Activated T-cell treated with anti-CD3 and anti-CD28 coated beads, Interleukin-2, amount 50 U/mL, for 4 hours (primary cell): ENCODE measurements at regions not wholly inside any gene's neighbourhood (a gene's known extent, or its start where the extent isn't known, plus 50 kb on each side); places are given as distances from the start of the nearest gene placed in this dataset.
"Not testable (repeated sequence)": the region's sequence is repeated elsewhere in the genome, so short reads cannot be mapped to it uniquely, and the experiment has no call there.

Experiments
- ATAC-seq, 2 donors: fragments of 200-7000 bp; cut with Tn5 transposase; one replicate each; pipeline ENCODE4 v1.10.0; 2021
- DNase-seq: peaks from one replicate; pipeline ENCODE4 v3.0.0-alpha.2; 2020
- H3K27me3 Mint-ChIP-seq: one replicate; pipeline ENCODE4 v1.8.0; 2021; ENCODE audit warnings: low read depth, mixed read lengths
- H3K36me3 Mint-ChIP-seq: one replicate; pipeline ENCODE4 v1.8.0; 2022; ENCODE audit warnings: mixed read lengths; ENCODE audit not compliant: insufficient read depth
- H3K4me1 Mint-ChIP-seq: one replicate; pipeline ENCODE4 v1.8.0; 2021; ENCODE audit warnings: low read depth, mixed read lengths
- H3K4me3 Mint-ChIP-seq: one replicate; pipeline ENCODE4 v1.8.0; 2021; ENCODE audit warnings: mild to moderate bottlenecking, moderate library complexity, mixed read lengths
- H3K9me3 Mint-ChIP-seq: one replicate; pipeline ENCODE4 v1.8.0; 2021; ENCODE audit warnings: mixed read lengths

- Mint-ChIP-seq H3K27me3 (no peaks in the 10 kb centered on the region), H3K4me3 (no peak overlapping the region), H3K9me3 (no peaks in the 10 kb centered on the region), H3K4me1 (peaks cover 10% of the 10 kb centered on the region), H3K36me3 (no peaks in the 10 kb centered on the region)
- peak; percentile 57 to 73 for ATAC-seq
- no peak for DNase-seq
Observed at GRCh38 chr3:109702252-109702651, 364.9 kb upstream of the DPPA4 start.

GRCh38 chr3:109702976-109703375 lies 365.6 kb upstream of the DPPA4 start:
- H3K4me1 Mint-ChIP-seq, result peaks cover 10% of the 10 kb centered on the region
- ATAC-seq (no peak), DNase-seq (no peak)
- no peaks in the 10 kb centered on the region for H3K36me3 Mint-ChIP-seq
- H3K4me3 Mint-ChIP-seq, result no peak overlapping the region
- H3K9me3 Mint-ChIP-seq, result no peaks in the 10 kb centered on the region
- H3K27me3 Mint-ChIP-seq, result no peaks in the 10 kb centered on the region

- not testable (repeated sequence) for H3K4me1 Mint-ChIP-seq
Observed at GRCh38 chr3:109705133-109705532, 367.8 kb upstream of the DPPA4 start.

GRCh38 chr3:109707617-109708016 lies 370.3 kb upstream of the DPPA4 start:
- H3K27me3 Mint-ChIP-seq, result no peaks in the 10 kb centered on the region
- DNase-seq, result no peak
- no peaks in the 10 kb centered on the region for H3K36me3 Mint-ChIP-seq
- H3K4me1 Mint-ChIP-seq, result no peaks in the 10 kb centered on the region
- ATAC-seq, result no peak
- H3K4me3 Mint-ChIP-seq, result no peak overlapping the region
- peaks cover 5% of the 10 kb centered on the region for H3K9me3 Mint-ChIP-seq

More at GRCh38 chr3:109705133-109705532, 367.8 kb upstream of the DPPA4 start:
- ATAC-seq, H3K27me3 Mint-ChIP-seq, H3K4me3 Mint-ChIP-seq, H3K36me3 Mint-ChIP-seq, H3K9me3 Mint-ChIP-seq, DNase-seq: not testable (repeated sequence)

DNA sequence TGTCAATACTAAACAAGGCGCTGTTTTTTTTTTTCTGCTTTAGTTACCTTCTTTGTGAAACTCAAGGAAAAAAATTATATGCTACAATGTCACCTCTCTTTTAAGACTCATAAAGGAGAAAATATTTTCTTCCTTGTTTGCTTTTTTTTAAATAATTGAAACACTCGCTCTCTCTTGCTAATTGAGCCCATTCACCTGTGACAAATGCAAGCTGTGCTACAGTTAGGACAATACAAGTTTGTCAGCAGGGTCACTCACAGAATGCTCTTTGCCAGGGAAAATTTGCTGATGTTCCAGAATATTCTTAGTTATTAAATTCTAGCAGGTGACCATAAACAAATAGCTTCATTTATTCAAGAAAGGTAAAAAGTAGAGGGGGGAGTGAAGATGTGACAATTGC lies 375.9 kb upstream of the DPPA4 start:
- Mint-ChIP-seq H3K27me3 (peaks cover 8% of the 10 kb centered on the region), H3K9me3 (peaks cover 5% of the 10 kb centered on the region), H3K4me1 (no peaks in the 10 kb centered on the region), H3K4me3 (no peak overlapping the region), H3K36me3 (peaks cover 3% of the 10 kb centered on the region)
- no peak for ATAC-seq
- DNase-seq, result no peak

DNA sequence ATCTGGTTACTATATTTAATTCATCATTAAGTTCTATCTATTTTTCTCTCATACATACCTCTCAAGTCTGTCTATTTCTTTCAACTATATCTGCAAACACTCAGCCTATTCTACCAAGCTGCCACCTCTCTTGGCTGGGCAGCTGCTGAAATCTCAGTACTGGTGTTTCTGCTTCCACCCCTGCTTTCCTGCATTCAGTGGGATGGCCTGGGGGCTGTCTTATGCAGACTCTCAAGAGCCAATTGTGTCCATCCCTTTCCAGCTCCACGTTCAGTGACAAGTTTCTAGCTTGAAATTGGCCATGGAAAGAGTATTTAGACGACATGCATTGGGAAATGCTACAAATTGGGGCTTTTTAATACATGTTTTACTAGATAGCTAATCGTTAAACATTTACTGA lies 378.4 kb upstream of the DPPA4 start:
- H3K27me3 Mint-ChIP-seq, result peaks cover 9% of the 10 kb centered on the region
- no peaks in the 10 kb centered on the region for H3K4me1 Mint-ChIP-seq
- peaks cover 5% of the 10 kb centered on the region for H3K36me3 Mint-ChIP-seq
- no peaks in the 10 kb centered on the region for H3K9me3 Mint-ChIP-seq
- ATAC-seq, result no peak
- no peak overlapping the region for H3K4me3 Mint-ChIP-seq
- no peak for DNase-seq

- H3K9me3 Mint-ChIP-seq, result no peaks in the 10 kb centered on the region
- peaks cover 9% of the 10 kb centered on the region for H3K27me3 Mint-ChIP-seq
- peaks cover 5% of the 10 kb centered on the region for H3K36me3 Mint-ChIP-seq
- ATAC-seq (no peak), DNase-seq (no peak)
- no peak overlapping the region for H3K4me3 Mint-ChIP-seq
- no peaks in the 10 kb centered on the region for H3K4me1 Mint-ChIP-seq
Observed at GRCh38 chr3:109718850-109719249, 381.5 kb upstream of the DPPA4 start.

GRCh38 chr3:109728861-109729494 lies 391.6 kb upstream of the DPPA4 start:
- peaks cover 4% of the 10 kb centered on the region for H3K4me1 Mint-ChIP-seq
- H3K9me3 Mint-ChIP-seq, result no peaks in the 10 kb centered on the region
- H3K27me3 Mint-ChIP-seq, result no peaks in the 10 kb centered on the region
- ATAC-seq, result no peak
- H3K4me3 Mint-ChIP-seq, result no peak overlapping the region
- no peak for DNase-seq
- H3K36me3 Mint-ChIP-seq, result no peaks in the 10 kb centered on the region

DNA sequence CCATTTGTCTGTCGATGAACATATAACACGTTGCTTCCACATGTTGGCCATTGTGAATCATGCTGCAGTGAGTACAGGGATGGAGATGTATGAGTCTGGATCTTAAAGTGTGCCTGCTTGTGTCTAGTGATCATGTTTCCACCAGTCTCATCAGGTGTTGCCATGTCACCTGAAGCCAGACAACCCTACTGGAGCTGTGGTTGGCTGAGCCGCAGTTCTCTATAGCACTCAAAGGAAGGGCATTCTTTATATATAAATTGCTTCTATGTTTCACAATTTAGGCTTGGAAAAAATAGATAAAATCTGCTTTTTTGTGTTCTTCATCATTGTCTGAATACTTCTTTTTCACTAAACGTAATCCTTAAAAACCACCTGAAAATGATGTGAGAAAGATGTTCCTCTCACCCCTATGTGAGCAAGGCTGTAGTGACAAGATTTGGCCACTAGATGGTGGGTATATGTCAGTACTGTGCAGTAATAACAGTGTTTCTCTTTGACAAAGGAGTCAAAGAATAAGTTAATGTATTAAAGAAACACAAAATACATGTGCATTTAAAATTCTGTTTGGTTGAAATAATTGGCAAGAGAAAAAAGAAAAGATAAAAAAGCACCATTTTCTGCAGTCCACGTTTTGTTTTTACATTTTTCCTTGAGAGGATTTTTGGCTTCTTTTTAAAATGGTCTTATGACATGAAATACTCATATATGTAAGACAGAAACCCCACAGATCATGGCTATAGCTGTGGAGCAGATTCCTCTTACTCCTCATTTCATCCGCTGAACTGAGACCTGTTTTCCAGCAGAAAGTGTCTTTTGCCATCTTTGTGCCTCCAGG lies 394.5 kb upstream of the DPPA4 start:
- peaks cover 10% of the 10 kb centered on the region for H3K9me3 Mint-ChIP-seq
- H3K27me3 Mint-ChIP-seq, result no peaks in the 10 kb centered on the region
- H3K4me3 Mint-ChIP-seq, result no peak overlapping the region
- peaks cover 4% of the 10 kb centered on the region for H3K4me1 Mint-ChIP-seq
- peaks cover 5% of the 10 kb centered on the region for H3K36me3 Mint-ChIP-seq
- ATAC-seq (peak; percentile 70 to 82), DNase-seq (peak; percentile 59)

DNA sequence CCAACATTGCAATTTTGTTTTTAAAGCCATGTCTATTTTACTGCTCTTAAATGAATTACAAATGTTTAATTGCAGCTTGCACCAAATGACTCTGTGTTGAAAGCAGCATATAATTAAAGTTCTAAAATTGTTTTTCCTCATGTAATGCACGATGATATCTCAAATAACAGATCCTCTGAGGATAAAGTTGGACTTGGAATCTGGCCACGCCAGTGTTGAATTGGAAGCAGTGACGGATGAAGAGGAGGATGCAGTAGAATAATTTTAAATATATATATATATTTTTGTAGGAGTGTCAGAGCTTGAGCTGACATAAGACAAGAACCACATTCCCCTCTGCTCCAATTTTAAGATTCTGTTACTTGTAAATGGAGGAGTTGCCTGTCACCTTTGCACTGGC lies 406.6 kb upstream of the DPPA4 start:
- H3K4me1 Mint-ChIP-seq, result no peaks in the 10 kb centered on the region
- DNase-seq (no peak), ATAC-seq (no peak)
- peaks cover 1% of the 10 kb centered on the region for H3K36me3 Mint-ChIP-seq
- H3K9me3 Mint-ChIP-seq, result no peaks in the 10 kb centered on the region
- H3K27me3 Mint-ChIP-seq, result no peaks in the 10 kb centered on the region
- no peak overlapping the region for H3K4me3 Mint-ChIP-seq

DNA sequence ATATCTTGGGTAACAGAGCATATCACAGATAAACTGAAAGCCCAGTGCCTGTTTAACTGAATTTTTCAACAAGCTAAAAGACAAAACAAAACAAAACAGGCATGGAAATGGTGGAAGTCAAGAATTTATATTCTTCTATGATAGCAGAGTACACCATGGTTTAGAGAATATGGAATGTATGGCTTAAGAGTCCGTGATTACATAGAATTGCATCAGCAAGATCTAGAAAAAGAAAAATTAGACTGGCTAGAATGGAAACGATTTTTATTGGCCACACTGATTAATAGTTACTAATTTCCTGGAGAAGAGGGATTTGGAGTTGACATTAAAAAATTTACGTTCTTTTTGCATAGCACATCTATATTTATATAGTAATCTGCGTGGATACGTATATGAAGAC lies 435.2 kb upstream of the DPPA4 start:
- H3K9me3 Mint-ChIP-seq, result peaks cover 13% of the 10 kb centered on the region
- H3K4me1 Mint-ChIP-seq, result peaks cover 17% of the 10 kb centered on the region
- H3K36me3 Mint-ChIP-seq, result no peaks in the 10 kb centered on the region
- no peak for DNase-seq
- no peaks in the 10 kb centered on the region for H3K27me3 Mint-ChIP-seq
- no peak for ATAC-seq
- no peak overlapping the region for H3K4me3 Mint-ChIP-seq

GRCh38 chr3:109774108-109774507 lies 436.8 kb upstream of the DPPA4 start:
- no peak overlapping the region for H3K4me3 Mint-ChIP-seq

GRCh38 chr3:109784285-109784684 lies 446.9 kb upstream of the DPPA4 start:
- ATAC-seq (no peak), DNase-seq (no peak)
- H3K27me3 Mint-ChIP-seq, result no peaks in the 10 kb centered on the region
- peaks cover 8% of the 10 kb centered on the region for H3K36me3 Mint-ChIP-seq
- H3K9me3 Mint-ChIP-seq, result peaks cover 17% of the 10 kb centered on the region
- H3K4me3 Mint-ChIP-seq, result no peak overlapping the region
- H3K4me1 Mint-ChIP-seq, result no peaks in the 10 kb centered on the region

More at GRCh38 chr3:109774108-109774507, 436.8 kb upstream of the DPPA4 start:
- Mint-ChIP-seq H3K27me3 (no peaks in the 10 kb centered on the region), H3K36me3 (no peaks in the 10 kb centered on the region), H3K4me1 (peaks cover 17% of the 10 kb centered on the region), H3K9me3 (peaks cover 16% of the 10 kb centered on the region)
- DNase-seq, result no peak
- ATAC-seq, result no peak

- ATAC-seq (no peak), DNase-seq (no peak)
- Mint-ChIP-seq H3K9me3 (peaks cover 14% of the 10 kb centered on the region), H3K4me1 (no peaks in the 10 kb centered on the region), H3K27me3 (no peaks in the 10 kb centered on the region), H3K36me3 (peaks cover 5% of the 10 kb centered on the region), H3K4me3 (no peak overlapping the region)
Observed at GRCh38 chr3:109784852-109785631, 447.7 kb upstream of the DPPA4 start.
